ENCODE measurements at regions not wholly inside any gene's neighbourhood (a gene's known extent, or its start where the extent isn't known, plus 50 kb on each side); places are given as distances from the start of the nearest gene placed in this dataset.

DNA sequence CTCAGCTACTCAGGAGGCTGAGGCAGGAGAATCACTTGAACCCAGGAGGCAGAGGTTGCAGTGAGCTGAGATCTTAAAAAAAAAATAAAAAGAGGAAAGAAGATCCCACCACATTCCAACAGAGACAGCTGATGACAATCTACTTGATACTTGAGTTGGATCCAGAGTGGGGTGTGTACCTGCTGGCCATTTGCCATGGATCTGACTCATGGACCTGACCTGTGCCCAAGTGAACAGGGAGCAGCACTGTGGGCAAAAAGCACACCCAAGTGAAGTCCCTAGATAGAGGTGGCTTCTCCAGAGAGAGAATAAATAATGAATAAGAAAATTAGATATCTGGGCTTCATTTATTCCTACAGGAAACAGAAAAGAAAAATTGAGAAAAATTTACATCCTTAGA lies 81.2 kb upstream of the MIER3 start:
- ChIA-PET POLR2A (no interaction called here), CTCF (no interaction called here)
- ATAC-seq (no peak), DNase-seq (ENCODE audit: low spot score) (no peak)
- Mint-ChIP-seq H3K4me3 (no peak overlapping the region), H3K9me3 (no peaks in the 10 kb centered on the region), H3K27ac (no peak overlapping the region), H3K4me1 (peaks cover 10% of the 10 kb centered on the region), H3K27me3 (ENCODE audit: low read depth) (no peaks in the 10 kb centered on the region), H3K36me3 (no peaks in the 10 kb centered on the region)
- no peak for TF ChIP-seq ZNF138 (CRISPR knock-in tag; conservative IDR thresholded peaks at IDR 0.05)
- no peak for TF ChIP-seq CBFB (CRISPR knock-in tag; IDR thresholded peaks at IDR 0.05; ENCODE audit: low read depth)
- TF ChIP-seq, protein P1, sequence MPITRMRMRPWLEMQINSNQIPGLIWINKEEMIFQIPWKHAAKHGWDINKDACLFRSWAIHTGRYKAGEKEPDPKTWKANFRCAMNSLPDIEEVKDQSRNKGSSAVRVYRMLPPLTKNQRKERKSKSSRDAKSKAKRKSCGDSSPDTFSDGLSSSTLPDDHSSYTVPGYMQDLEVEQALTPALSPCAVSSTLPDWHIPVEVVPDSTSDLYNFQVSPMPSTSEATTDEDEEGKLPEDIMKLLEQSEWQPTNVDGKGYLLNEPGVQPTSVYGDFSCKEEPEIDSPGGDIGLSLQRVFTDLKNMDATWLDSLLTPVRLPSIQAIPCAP (CRISPR knock-in tag; IDR thresholded peaks at IDR 0.05) = no peak
- TF ChIP-seq GRHL2 (CRISPR knock-in tag; IDR thresholded peaks at IDR 0.05; ENCODE audit: insufficient replicate concordance, severe bottlenecking) = no peak

DNA sequence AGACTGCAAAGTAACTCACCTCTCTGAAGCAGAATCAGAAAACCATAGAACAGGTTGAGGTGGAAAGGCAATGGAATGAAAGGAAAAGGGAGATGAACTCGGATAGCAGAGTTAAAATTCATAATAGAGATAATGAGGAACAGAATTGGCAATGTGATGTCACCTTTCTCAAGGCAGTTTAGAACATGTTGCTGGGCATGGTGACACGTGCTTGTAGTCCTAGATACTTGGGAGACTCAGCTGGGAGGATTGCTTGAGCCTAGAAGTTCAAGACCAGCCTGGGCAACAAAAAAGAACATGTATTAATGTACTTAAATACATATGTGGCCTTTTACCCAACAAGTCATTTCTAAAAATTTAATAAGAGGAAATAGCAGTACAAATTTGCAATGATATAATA lies 81.6 kb upstream of the MIER3 start:
- POLR2A ChIA-PET = no interaction called here

DNA sequence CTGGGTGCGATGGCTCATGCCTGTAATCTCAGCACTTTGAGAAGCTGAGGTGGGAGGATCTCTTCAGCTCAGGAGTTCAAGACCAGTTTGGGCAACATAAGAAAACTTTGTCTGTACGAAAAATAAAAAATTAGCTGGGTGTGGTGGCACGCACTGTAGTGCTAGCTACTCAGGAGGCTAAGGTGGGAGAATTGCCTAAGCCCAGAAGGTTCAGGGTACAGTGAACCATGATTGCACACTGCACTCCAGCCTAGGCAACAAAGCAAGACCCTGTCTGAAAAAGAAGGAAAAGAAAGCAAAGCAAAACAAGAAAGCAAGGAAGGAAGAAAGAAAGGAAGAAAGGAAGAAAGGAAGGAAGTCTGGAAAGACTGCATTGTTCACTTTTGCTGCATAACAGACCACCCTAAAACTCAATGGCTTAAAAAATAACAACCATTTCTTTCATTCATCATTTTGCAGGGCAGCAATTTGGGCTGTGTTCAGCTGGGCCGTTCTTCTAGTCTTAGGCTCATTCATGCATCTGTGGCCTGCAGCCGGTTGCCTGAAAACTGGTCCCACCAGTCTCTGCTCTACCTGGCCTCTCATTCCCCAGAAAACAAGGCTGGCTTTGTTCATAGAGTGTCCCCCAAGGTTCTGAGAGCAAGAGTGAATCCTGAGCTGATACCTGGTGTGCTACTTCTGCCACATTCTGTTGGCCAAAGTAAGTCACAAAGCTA lies 82.4 kb upstream of the MIER3 start:
- CTCF ChIA-PET = interaction anchor here (1.0 kb wide), 1 partner anchor 104 kb away, joined by 3 read pairs; no protein-coding TSS in a partner anchor
- TF ChIP-seq, protein P2, sequence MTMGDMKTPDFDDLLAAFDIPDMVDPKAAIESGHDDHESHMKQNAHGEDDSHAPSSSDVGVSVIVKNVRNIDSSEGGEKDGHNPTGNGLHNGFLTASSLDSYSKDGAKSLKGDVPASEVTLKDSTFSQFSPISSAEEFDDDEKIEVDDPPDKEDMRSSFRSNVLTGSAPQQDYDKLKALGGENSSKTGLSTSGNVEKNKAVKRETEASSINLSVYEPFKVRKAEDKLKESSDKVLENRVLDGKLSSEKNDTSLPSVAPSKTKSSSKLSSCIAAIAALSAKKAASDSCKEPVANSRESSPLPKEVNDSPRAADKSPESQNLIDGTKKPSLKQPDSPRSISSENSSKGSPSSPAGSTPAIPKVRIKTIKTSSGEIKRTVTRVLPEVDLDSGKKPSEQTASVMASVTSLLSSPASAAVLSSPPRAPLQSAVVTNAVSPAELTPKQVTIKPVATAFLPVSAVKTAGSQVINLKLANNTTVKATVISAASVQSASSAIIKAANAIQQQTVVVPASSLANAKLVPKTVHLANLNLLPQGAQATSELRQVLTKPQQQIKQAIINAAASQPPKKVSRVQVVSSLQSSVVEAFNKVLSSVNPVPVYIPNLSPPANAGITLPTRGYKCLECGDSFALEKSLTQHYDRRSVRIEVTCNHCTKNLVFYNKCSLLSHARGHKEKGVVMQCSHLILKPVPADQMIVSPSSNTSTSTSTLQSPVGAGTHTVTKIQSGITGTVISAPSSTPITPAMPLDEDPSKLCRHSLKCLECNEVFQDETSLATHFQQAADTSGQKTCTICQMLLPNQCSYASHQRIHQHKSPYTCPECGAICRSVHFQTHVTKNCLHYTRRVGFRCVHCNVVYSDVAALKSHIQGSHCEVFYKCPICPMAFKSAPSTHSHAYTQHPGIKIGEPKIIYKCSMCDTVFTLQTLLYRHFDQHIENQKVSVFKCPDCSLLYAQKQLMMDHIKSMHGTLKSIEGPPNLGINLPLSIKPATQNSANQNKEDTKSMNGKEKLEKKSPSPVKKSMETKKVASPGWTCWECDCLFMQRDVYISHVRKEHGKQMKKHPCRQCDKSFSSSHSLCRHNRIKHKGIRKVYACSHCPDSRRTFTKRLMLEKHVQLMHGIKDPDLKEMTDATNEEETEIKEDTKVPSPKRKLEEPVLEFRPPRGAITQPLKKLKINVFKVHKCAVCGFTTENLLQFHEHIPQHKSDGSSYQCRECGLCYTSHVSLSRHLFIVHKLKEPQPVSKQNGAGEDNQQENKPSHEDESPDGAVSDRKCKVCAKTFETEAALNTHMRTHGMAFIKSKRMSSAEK (CRISPR knock-in tag; IDR thresholded peaks at IDR 0.05; ENCODE audit: borderline replicate concordance) = no peak
- TF ChIP-seq ZNF671 (CRISPR knock-in tag; IDR thresholded peaks at IDR 0.05) (no peak), TEAD1 (CRISPR knock-in tag; IDR thresholded peaks at IDR 0.05) (no peak), NFE2L1 (CRISPR knock-in tag; IDR thresholded peaks at IDR 0.05) (no peak), TEAD4 (CRISPR knock-in tag; IDR thresholded peaks at IDR 0.05) (no peak)
- TF ChIP-seq, protein P3, sequence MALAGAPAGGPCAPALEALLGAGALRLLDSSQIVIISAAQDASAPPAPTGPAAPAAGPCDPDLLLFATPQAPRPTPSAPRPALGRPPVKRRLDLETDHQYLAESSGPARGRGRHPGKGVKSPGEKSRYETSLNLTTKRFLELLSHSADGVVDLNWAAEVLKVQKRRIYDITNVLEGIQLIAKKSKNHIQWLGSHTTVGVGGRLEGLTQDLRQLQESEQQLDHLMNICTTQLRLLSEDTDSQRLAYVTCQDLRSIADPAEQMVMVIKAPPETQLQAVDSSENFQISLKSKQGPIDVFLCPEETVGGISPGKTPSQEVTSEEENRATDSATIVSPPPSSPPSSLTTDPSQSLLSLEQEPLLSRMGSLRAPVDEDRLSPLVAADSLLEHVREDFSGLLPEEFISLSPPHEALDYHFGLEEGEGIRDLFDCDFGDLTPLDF (CRISPR knock-in tag; IDR thresholded peaks at IDR 0.05) = no peak
- TF ChIP-seq, protein P1 (CRISPR knock-in tag; IDR thresholded peaks at IDR 0.05) = no peak
- TF ChIP-seq, protein P4, sequence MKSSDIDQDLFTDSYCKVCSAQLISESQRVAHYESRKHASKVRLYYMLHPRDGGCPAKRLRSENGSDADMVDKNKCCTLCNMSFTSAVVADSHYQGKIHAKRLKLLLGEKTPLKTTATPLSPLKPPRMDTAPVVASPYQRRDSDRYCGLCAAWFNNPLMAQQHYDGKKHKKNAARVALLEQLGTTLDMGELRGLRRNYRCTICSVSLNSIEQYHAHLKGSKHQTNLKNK (CRISPR knock-in tag; IDR thresholded peaks at IDR 0.05) = no peak
- TF ChIP-seq, protein P5, sequence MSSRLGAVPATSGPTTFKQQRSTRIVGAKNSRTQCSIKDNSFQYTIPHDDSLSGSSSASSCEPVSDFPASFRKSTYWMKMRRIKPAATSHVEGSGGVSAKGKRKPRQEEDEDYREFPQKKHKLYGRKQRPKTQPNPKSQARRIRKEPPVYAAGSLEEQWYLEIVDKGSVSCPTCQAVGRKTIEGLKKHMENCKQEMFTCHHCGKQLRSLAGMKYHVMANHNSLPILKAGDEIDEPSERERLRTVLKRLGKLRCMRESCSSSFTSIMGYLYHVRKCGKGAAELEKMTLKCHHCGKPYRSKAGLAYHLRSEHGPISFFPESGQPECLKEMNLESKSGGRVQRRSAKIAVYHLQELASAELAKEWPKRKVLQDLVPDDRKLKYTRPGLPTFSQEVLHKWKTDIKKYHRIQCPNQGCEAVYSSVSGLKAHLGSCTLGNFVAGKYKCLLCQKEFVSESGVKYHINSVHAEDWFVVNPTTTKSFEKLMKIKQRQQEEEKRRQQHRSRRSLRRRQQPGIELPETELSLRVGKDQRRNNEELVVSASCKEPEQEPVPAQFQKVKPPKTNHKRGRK (CRISPR knock-in tag; IDR thresholded peaks at IDR 0.05; ENCODE audit: borderline replicate concordance) = no peak
- TF ChIP-seq, protein P6, sequence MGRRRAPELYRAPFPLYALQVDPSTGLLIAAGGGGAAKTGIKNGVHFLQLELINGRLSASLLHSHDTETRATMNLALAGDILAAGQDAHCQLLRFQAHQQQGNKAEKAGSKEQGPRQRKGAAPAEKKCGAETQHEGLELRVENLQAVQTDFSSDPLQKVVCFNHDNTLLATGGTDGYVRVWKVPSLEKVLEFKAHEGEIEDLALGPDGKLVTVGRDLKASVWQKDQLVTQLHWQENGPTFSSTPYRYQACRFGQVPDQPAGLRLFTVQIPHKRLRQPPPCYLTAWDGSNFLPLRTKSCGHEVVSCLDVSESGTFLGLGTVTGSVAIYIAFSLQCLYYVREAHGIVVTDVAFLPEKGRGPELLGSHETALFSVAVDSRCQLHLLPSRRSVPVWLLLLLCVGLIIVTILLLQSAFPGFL (CRISPR knock-in tag; IDR thresholded peaks at IDR 0.05; ENCODE audit: borderline replicate concordance) = no peak

More for the DNA sequence above, 81.6 kb upstream of the MIER3 start:
- Mint-ChIP-seq H3K36me3 (no peaks in the 10 kb centered on the region), H3K27me3 (ENCODE audit: low read depth) (no peaks in the 10 kb centered on the region), H3K9me3 (no peaks in the 10 kb centered on the region), H3K4me3 (no peak overlapping the region), H3K27ac (no peak overlapping the region), H3K4me1 (peaks cover 10% of the 10 kb centered on the region)
- no peak for TF ChIP-seq JUN (CRISPR knock-in tag; IDR thresholded peaks at IDR 0.05)
- no peak for TF ChIP-seq PRRX2 (CRISPR knock-in tag; IDR thresholded peaks at IDR 0.05)
- TF ChIP-seq, protein P7, sequence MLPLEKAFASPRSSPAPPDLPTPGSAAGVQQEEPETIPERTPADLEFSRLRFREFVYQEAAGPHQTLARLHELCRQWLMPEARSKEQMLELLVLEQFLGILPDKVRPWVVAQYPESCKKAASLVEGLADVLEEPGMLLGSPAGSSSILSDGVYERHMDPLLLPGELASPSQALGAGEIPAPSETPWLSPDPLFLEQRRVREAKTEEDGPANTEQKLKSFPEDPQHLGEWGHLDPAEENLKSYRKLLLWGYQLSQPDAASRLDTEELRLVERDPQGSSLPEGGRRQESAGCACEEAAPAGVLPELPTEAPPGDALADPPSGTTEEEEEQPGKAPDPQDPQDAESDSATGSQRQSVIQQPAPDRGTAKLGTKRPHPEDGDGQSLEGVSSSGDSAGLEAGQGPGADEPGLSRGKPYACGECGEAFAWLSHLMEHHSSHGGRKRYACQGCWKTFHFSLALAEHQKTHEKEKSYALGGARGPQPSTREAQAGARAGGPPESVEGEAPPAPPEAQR (CRISPR knock-in tag; IDR thresholded peaks at IDR 0.05) = no peak
- TF ChIP-seq, protein P8, sequence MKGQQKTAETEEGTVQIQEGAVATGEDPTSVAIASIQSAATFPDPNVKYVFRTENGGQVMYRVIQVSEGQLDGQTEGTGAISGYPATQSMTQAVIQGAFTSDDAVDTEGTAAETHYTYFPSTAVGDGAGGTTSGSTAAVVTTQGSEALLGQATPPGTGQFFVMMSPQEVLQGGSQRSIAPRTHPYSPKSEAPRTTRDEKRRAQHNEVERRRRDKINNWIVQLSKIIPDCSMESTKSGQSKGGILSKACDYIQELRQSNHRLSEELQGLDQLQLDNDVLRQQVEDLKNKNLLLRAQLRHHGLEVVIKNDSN (CRISPR knock-in tag; IDR thresholded peaks at IDR 0.05) = no peak
- TF ChIP-seq CBFB (CRISPR knock-in tag; IDR thresholded peaks at IDR 0.05; ENCODE audit: low read depth) = no peak
- TF ChIP-seq TEAD1 (CRISPR knock-in tag; IDR thresholded peaks at IDR 0.05) = no peak
- CTCF ChIA-PET = no interaction called here
- no peak for DNase-seq (ENCODE audit: low spot score)
- ATAC-seq = no peak

More for the DNA sequence above, 82.4 kb upstream of the MIER3 start:
- H3K4me1 Mint-ChIP-seq = peaks cover 10% of the 10 kb centered on the region
- POLR2A ChIA-PET = no interaction called here
- DNase-seq (ENCODE audit: low spot score) (no peak), ATAC-seq (no peak)
- no peaks in the 10 kb centered on the region for H3K9me3 Mint-ChIP-seq
- H3K36me3 Mint-ChIP-seq = no peaks in the 10 kb centered on the region
- no peak overlapping the region for H3K4me3 Mint-ChIP-seq
- H3K27ac Mint-ChIP-seq = no peak overlapping the region
- no peaks in the 10 kb centered on the region for H3K27me3 Mint-ChIP-seq (ENCODE audit: low read depth)

Measured in WTC11 (cell line).